ENCODE measurements at regions not wholly inside any gene's neighbourhood (a gene's known extent, or its start where the extent isn't known, plus 50 kb on each side); places are given as distances from the start of the nearest gene placed in this dataset.

DNA sequence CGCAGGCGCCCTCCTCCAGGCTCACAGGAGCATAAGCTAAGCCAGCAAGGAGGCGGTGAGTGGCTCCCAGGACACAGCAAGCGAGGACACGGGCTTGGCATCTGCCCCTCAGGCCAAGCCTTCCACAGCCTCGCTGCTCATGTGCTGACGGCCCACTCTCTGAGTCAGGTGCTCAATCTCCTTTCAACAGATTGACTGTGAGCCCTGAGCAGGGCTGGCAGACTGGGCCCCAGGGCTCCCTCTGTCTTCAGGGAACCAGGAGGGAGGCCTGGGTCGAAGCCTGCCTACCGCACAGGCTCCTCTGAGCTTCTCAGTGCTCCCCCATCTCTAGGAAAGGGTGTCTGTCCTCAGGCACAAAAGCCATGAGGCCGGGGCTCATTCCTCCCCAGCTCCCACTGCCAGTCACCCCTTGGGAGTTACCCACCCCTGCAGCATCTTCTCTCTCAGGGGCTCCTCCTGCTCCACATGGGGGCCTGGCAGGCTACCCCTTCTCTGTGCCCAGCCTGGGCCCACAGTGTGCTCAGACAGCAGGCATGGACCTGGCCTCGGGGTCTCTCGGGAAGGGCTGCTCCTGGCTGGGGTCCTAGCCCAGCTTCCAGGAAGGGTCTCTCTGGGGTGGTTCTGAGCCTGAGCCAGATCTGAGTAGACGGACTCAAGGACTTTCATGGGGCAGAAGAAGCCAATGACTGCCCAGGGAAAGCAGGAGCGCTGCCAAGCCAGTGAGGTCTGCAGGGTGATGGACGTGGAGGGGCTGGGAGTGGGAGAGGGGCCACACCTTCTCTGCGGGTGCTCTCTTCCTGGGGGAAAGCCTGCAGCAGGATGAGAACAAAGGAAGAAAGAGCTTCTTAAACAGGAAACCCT, 138.0 kb upstream of the GPC1 start:
- Mint-ChIP-seq H3K4me3 (no peak overlapping the region), H3K4me1 (ENCODE audit: low read depth) (no peaks in the 10 kb centered on the region), H3K27me3 (ENCODE audit: insufficient read depth) (peaks cover 6% of the 10 kb centered on the region), H3K9me3 (no peaks in the 10 kb centered on the region), H3K36me3 (ENCODE audit: low read depth) (no peaks in the 10 kb centered on the region), H3K27ac (no peak overlapping the region)
- no peak for DNase-seq
- no peak for TF ChIP-seq CTCF (IDR thresholded peaks at IDR 0.05)

DNA sequence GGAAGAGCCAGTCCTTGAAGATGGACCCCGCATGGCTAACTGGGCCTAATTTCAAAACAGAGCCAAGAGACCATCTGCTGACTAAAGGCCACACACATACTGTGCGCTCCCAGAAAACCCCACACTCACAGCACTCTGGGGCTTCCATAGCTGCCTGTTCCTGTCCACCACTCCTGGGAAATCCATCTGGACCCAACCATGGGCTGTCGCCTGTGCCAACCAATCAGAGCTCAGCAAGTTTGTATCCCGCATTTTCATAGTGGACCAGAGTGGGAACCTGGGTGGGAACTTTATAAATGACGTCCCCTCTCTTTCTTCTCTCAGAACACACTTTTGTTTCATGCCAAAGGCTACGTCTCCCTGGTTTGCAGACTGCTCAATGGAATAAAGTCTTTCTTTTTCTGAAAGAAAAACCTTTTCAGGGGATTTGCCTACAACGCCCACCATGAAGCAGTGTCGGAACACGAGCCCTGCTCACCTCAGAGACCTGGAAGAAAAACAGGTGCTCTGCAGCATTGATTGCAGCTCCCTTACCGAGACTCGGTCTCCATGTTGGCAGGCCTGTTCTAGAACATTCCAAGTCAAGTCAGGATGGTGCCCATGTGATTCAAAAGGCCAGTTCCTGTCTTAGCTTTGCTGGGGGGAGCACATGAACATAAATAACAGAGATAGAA, 137.2 kb upstream of the GPC1 start:
- H3K4me1 Mint-ChIP-seq (ENCODE audit: low read depth): no peaks in the 10 kb centered on the region
- H3K4me3 Mint-ChIP-seq: no peak overlapping the region
- H3K27ac Mint-ChIP-seq: no peak overlapping the region
- DNase-seq: no peak
- no peaks in the 10 kb centered on the region for H3K9me3 Mint-ChIP-seq
- H3K36me3 Mint-ChIP-seq (ENCODE audit: low read depth): no peaks in the 10 kb centered on the region
- no peak for TF ChIP-seq CTCF (IDR thresholded peaks at IDR 0.05)
- H3K27me3 Mint-ChIP-seq (ENCODE audit: insufficient read depth): peaks cover 6% of the 10 kb centered on the region

DNA sequence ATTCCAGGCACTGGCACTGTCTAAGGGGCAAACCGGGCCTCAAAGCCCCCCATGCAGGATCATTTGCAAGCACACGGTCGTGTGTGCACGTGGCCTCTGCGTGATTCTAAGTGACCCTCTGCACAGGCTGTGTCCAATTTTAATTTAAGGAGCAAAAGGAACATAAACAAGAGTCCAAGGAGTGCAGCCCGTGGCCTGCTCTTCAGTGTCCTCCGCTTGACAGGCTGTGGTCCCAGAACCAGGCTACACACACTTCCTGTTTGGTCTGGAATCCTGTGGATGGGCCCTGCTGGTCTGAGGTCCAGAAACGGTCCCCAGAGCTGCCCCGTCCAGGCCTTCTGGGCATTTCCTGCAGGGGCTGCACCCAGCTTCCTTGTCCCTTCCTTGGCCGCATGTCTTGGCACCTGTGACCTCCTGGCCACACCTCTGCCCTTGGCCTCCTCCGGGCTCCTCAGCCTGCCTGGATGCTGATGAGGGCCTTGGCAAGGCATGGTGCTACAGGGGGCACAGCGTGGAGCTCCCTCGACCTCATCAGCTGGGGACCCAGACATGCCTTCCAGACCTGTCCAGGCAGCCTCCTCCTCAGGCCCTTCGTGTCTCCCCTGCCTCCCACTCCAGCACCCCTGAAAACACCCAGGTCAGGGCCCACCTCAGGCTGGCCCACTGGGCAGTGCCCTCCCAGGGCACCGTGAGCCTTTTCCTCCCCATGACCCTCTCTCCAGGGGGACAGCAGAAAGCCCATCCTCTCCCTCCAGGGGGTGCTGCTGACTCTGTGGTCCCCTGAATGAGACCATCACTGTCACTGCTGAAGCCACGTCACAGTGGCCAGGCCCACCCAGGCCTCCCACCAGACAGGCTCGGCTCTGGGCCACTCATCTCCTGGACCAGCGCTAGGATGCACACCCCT, 136.4 kb upstream of the GPC1 start:
- H3K4me1 Mint-ChIP-seq (ENCODE audit: low read depth): no peaks in the 10 kb centered on the region
- H3K9me3 Mint-ChIP-seq: no peaks in the 10 kb centered on the region
- H3K27ac Mint-ChIP-seq: no peak overlapping the region
- peak; percentile 28; the same call in 1 of the 2 replicates for TF ChIP-seq CTCF (IDR thresholded peaks at IDR 0.05)
- no peak overlapping the region for H3K4me3 Mint-ChIP-seq
- DNase-seq: no peak
- H3K27me3 Mint-ChIP-seq (ENCODE audit: insufficient read depth): peaks cover 6% of the 10 kb centered on the region
- no peaks in the 10 kb centered on the region for H3K36me3 Mint-ChIP-seq (ENCODE audit: low read depth)

- no peaks in the 10 kb centered on the region for H3K4me1 Mint-ChIP-seq (ENCODE audit: low read depth)
- no peak for TF ChIP-seq CTCF (IDR thresholded peaks at IDR 0.05)
- no peak for DNase-seq
- no peaks in the 10 kb centered on the region for H3K36me3 Mint-ChIP-seq (ENCODE audit: low read depth)
- H3K9me3 Mint-ChIP-seq: no peaks in the 10 kb centered on the region
- H3K4me3 Mint-ChIP-seq: no peak overlapping the region
- peaks cover 6% of the 10 kb centered on the region for H3K27me3 Mint-ChIP-seq (ENCODE audit: insufficient read depth)
- no peak overlapping the region for H3K27ac Mint-ChIP-seq
Measured at GRCh38 chr2:240299710-240300068, 135.8 kb upstream of the GPC1 start.

- H3K9me3 Mint-ChIP-seq: no peaks in the 10 kb centered on the region
- H3K36me3 Mint-ChIP-seq (ENCODE audit: low read depth): no peaks in the 10 kb centered on the region
- no peak for TF ChIP-seq CTCF (IDR thresholded peaks at IDR 0.05)
- H3K4me3 Mint-ChIP-seq: no peak overlapping the region
- H3K4me1 Mint-ChIP-seq (ENCODE audit: low read depth): no peaks in the 10 kb centered on the region
- no peak for DNase-seq
- peaks cover 6% of the 10 kb centered on the region for H3K27me3 Mint-ChIP-seq (ENCODE audit: insufficient read depth)
- no peak overlapping the region for H3K27ac Mint-ChIP-seq
Measured at GRCh38 chr2:240300261-240300821, 135.1 kb upstream of the GPC1 start.
